Calu3 (cell line): ENCODE measurements at regions not wholly inside any gene's neighbourhood (a gene's known extent, or its start where the extent isn't known, plus 50 kb on each side); places are given as distances from the start of the nearest gene placed in this dataset.

ENCODE experiments used
- BruUV-seq: library from RNA; stranded (reverse); fragments of 400-500 nt; replicated peaks from 2 replicates; lab custom pipeline; 2021; lab: Mats Ljungman, UMichigan
- CTCF ChIA-PET: fragments of 300-600 bp; sonication (Branson Sonifier 250); formaldehyde crosslinking; loops from one replicate; lab custom pipeline; 2022; ENCODE audit warnings: antibody characterized with exemption; lab: Charles Lee
- DNase-seq: peaks from one replicate; pipeline ENCODE4 v3.0.0; 2022
- H3K27ac Mint-ChIP-seq: one replicate; pipeline ENCODE4 v1.8.0; 2022; ENCODE audit warnings: mixed read lengths; ENCODE audit not compliant: unreplicated experiment
- H3K27me3 Mint-ChIP-seq: one replicate; pipeline ENCODE4 v1.8.0; 2022; ENCODE audit warnings: mixed read lengths; ENCODE audit not compliant: unreplicated experiment
- H3K36me3 Mint-ChIP-seq: one replicate; pipeline ENCODE4 v1.8.0; 2022; ENCODE audit warnings: mild to moderate bottlenecking, moderate library complexity, mixed read lengths; ENCODE audit not compliant: insufficient read depth, unreplicated experiment
- H3K4me1 Mint-ChIP-seq: one replicate; pipeline ENCODE4 v1.8.0; 2022; ENCODE audit warnings: mild to moderate bottlenecking, low read depth, mixed read lengths; ENCODE audit not compliant: unreplicated experiment
- H3K4me3 Mint-ChIP-seq: one replicate; pipeline ENCODE4 v1.8.0; 2022; ENCODE audit warnings: mild to moderate bottlenecking, low read depth, moderate library complexity, mixed read lengths; ENCODE audit not compliant: unreplicated experiment
- H3K9me3 Mint-ChIP-seq: one replicate; pipeline ENCODE4 v1.8.0; 2022; ENCODE audit warnings: low read depth, mixed read lengths; ENCODE audit not compliant: unreplicated experiment
- CTCF ChIP-seq: fragments of 200-600 bp; IDR thresholded peaks from one replicate; pipeline ENCODE4 v1.8.0; 2022; ENCODE audit warnings: antibody characterized with exemption; ENCODE audit not compliant: unreplicated experiment
- intact Hi-C: fragments of 100-400 bp; cut with micrococcal nuclease; formaldehyde crosslinking; loops from one replicate; pipeline ENCODE4 v1.10.0; 2022; ENCODE audit not compliant: unreplicated experiment

GRCh38 chr3:63146154-63146553 lies 132.0 kb upstream of the SYNPR start:
- H3K4me1 Mint-ChIP-seq = no peaks in the 10 kb centered on the region
- H3K36me3 Mint-ChIP-seq = no peaks in the 10 kb centered on the region
- CTCF ChIA-PET = no interaction called here
- TF ChIP-seq CTCF = no peak
- BruUV-seq = no TSS peak
- DNase-seq = no peak
- H3K4me3 Mint-ChIP-seq = no peak overlapping the region
- intact Hi-C loops = no loop called here
- no peak overlapping the region for H3K27ac Mint-ChIP-seq
- no peaks in the 10 kb centered on the region for H3K27me3 Mint-ChIP-seq
- peaks cover 2% of the 10 kb centered on the region for H3K9me3 Mint-ChIP-seq

- H3K9me3 Mint-ChIP-seq = peaks cover 2% of the 10 kb centered on the region
- intact Hi-C loops = no loop called here
- no peak overlapping the region for H3K4me3 Mint-ChIP-seq
- H3K27me3 Mint-ChIP-seq = no peaks in the 10 kb centered on the region
- no peaks in the 10 kb centered on the region for H3K36me3 Mint-ChIP-seq
- CTCF ChIA-PET = no interaction called here
- TF ChIP-seq CTCF = no peak
- H3K27ac Mint-ChIP-seq = no peak overlapping the region
- H3K4me1 Mint-ChIP-seq = no peaks in the 10 kb centered on the region
- DNase-seq = no peak
- BruUV-seq = no TSS peak
Measured at GRCh38 chr3:63150880-63151279, 127.2 kb upstream of the SYNPR start.

- CTCF ChIA-PET = no interaction called here
- H3K9me3 Mint-ChIP-seq = peaks cover 2% of the 10 kb centered on the region
- BruUV-seq = no TSS peak
Measured at GRCh38 chr3:63151897-63152296, 126.2 kb upstream of the SYNPR start.

GRCh38 chr3:63159764-63160163 lies 118.3 kb upstream of the SYNPR start:
- Mint-ChIP-seq H3K4me3 (no peak overlapping the region), H3K27ac (no peak overlapping the region), H3K36me3 (no peaks in the 10 kb centered on the region), H3K4me1 (no peaks in the 10 kb centered on the region), H3K9me3 (no peaks in the 10 kb centered on the region), H3K27me3 (peaks cover 14% of the 10 kb centered on the region)
- intact Hi-C loops = no loop called here
- no TSS peak for BruUV-seq
- no peak for TF ChIP-seq CTCF
- CTCF ChIA-PET = no interaction called here
- DNase-seq = no peak

More at GRCh38 chr3:63151897-63152296, 126.2 kb upstream of the SYNPR start:
- Mint-ChIP-seq H3K4me1 (no peaks in the 10 kb centered on the region), H3K4me3 (no peak overlapping the region), H3K27me3 (no peaks in the 10 kb centered on the region), H3K36me3 (no peaks in the 10 kb centered on the region), H3K27ac (no peak overlapping the region)
- no peak for TF ChIP-seq CTCF
- intact Hi-C loops = no loop called here
- DNase-seq = no peak
